Panc1 (cell line): ENCODE measurements at regions not wholly inside any gene's neighbourhood (a gene's known extent, or its start where the extent isn't known, plus 50 kb on each side); places are given as distances from the start of the nearest gene placed in this dataset.
"Not testable (repeated sequence)": the region's sequence is repeated elsewhere in the genome, so short reads cannot be mapped to it uniquely, and the experiment has no call there.

Source experiments
- ATAC-seq: fragments of 200-7000 bp; cut with Tn5 transposase; 2 replicates; pipeline ENCODE4 v1.9.1; 2020; ENCODE audit warnings: mild to moderate bottlenecking, moderate library complexity
- BruUV-seq: library from RNA; stranded (reverse); fragments of 400-500 nt; replicated peaks from 2 replicates; lab custom pipeline; 2021; lab: Mats Ljungman, UMichigan
- CTCF ChIA-PET: fragments of 300-600 bp; sonication (Branson Sonifier 250); formaldehyde crosslinking; loops from one replicate; lab custom pipeline; 2022; ENCODE audit warnings: antibody characterized with exemption; lab: Charles Lee
- POLR2A ChIA-PET: fragments of 300-600 bp; sonication (Branson Sonifier 250); formaldehyde crosslinking; loops from one replicate; lab custom pipeline; 2022; ENCODE audit warnings: antibody characterized with exemption; lab: Charles Lee
- DNase-seq: peaks from one replicate; pipeline ENCODE4 v3.0.0-alpha.2; 2010; ENCODE audit warnings: low read depth, low spot score
- H3K27ac ChIP-seq: 2 replicates; pipeline ENCODE4 v1.5.1; 2011; ENCODE audit warnings: mild to moderate bottlenecking, low read length, inconsistent platforms
- H3K27me3 ChIP-seq: fragments of 200-500 bp; sonication (Bioruptor generic); 2 replicates; pipeline ENCODE4 v1.6.0; 2014; ENCODE audit warnings: low read length, inconsistent platforms; ENCODE audit not compliant: control insufficient read depth, insufficient read depth
- H3K36me3 ChIP-seq: fragments of 200-500 bp; sonication (Bioruptor generic); 2 replicates; pipeline ENCODE4 v1.5.1; 2014; ENCODE audit warnings: inconsistent platforms, mild to moderate bottlenecking, low read length, moderate library complexity; ENCODE audit not compliant: control insufficient read depth, insufficient read depth
- H3K4me1 ChIP-seq: 2 replicates; pipeline ENCODE4 v1.5.1; 2011; ENCODE audit warnings: inconsistent platforms, mild to moderate bottlenecking, low read length, moderate library complexity; ENCODE audit not compliant: control insufficient read depth, insufficient read depth
- H3K4me3 ChIP-seq, 2 experiments: 2 replicates each; pipeline ENCODE4 v1.5.1; 2011 to 2012; ENCODE audit warnings: low read depth in 2 of 2, low read length in 2 of 2, mild to moderate bottlenecking in 2 of 2, inconsistent platforms in 1 of 2, moderate library complexity in 1 of 2
- H3K9me3 ChIP-seq: fragments of 200-500 bp; sonication (Bioruptor generic); 2 replicates; pipeline ENCODE4 v1.5.1; 2014; ENCODE audit warnings: low read depth, mild to moderate bottlenecking, inconsistent platforms, low read length, moderate library complexity; ENCODE audit not compliant: control insufficient read depth, insufficient read depth
- CTCF ChIP-seq: fragments of 450-650 bp; IDR thresholded peaks from 2 replicates; pipeline ENCODE4 v1.5.1; 2017; ENCODE audit warnings: mild to moderate bottlenecking
- POLR2AphosphoS5 ChIP-seq: IDR thresholded peaks from 2 replicates; pipeline ENCODE4 v1.6.1; 2012; ENCODE audit warnings: mild to moderate bottlenecking, low read depth, low read length, moderate library complexity
- REST ChIP-seq, 2 experiments: IDR thresholded peaks; 2 replicates each; pipeline ENCODE4 v1.6.1; 2011 to 2012; ENCODE audit warnings: low read depth in 2 of 2, control low read depth in 1 of 2, low read length in 1 of 2, mild to moderate bottlenecking in 1 of 2, moderate library complexity in 1 of 2; ENCODE audit not compliant: insufficient read depth in 1 of 2
- SIN3A ChIP-seq: IDR thresholded peaks from 2 replicates; pipeline ENCODE4 v1.6.1; 2012; ENCODE audit warnings: low read depth, mild to moderate bottlenecking, low read length, moderate library complexity, borderline replicate concordance; ENCODE audit not compliant: insufficient read depth
- TCF7L2 ChIP-seq: IDR thresholded peaks from 2 replicates; pipeline ENCODE4 v1.6.1; 2011; ENCODE audit warnings: mild to moderate bottlenecking, low read depth, low read length, inconsistent platforms
- in situ Hi-C: cut with HindIII; loops from 2 replicates; pipeline ENCODE4 v1.10.0; 2016; ENCODE audit warnings: low sequenced_read_pairs, low pct_unique_long_range_greater_than_20kb
- intact Hi-C: fragments of 100-400 bp; cut with micrococcal nuclease; formaldehyde crosslinking; loops from one replicate; pipeline ENCODE4 v1.10.0; 2022; ENCODE audit not compliant: unreplicated experiment

GRCh38 chr18:49685231-49685942 is 123.5 kb downstream of the LIPG start:
- intact Hi-C loops (no loop called here), in situ Hi-C loops (no loop called here)
- POLR2A ChIA-PET, result interaction anchor here (0.8 kb wide), 1 partner anchor 38 kb away, joined by 3 read pairs; no protein-coding TSS in a partner anchor
- Histone ChIP-seq H3K27me3 (no peaks in the 10 kb centered on the region), H3K36me3 (no peaks in the 10 kb centered on the region), H3K27ac (no peak overlapping the region), H3K9me3 (no peaks in the 10 kb centered on the region), H3K4me1 (no peaks in the 10 kb centered on the region), H3K4me3 (no peak overlapping the region)
- no TSS peak for BruUV-seq
- no peak for DNase-seq
- no peak for ATAC-seq
- CTCF ChIA-PET, result no interaction called here
- no peak for TF ChIP-seq SIN3A
- TF ChIP-seq CTCF, result no peak
- no peak for TF ChIP-seq TCF7L2
- no peak for TF ChIP-seq POLR2AphosphoS5
- no peak for TF ChIP-seq REST (IDR thresholded peaks at IDR 0.05; ENCODE audit: insufficient read depth in 1 of 2, low read depth in 2 of 2, low read length in 1 of 2)

GRCh38 chr18:49682803-49683190 is 120.9 kb downstream of the LIPG start:
- DNase-seq, in situ Hi-C loops, H3K27ac ChIP-seq, CTCF ChIA-PET, H3K36me3 ChIP-seq, POLR2A ChIA-PET, H3K4me1 ChIP-seq, H3K4me3 ChIP-seq, H3K9me3 ChIP-seq, BruUV-seq, ATAC-seq, H3K27me3 ChIP-seq, intact Hi-C loops: not testable (repeated sequence)

GRCh38 chr18:49682173-49682802 is 120.4 kb downstream of the LIPG start:
- H3K27ac ChIP-seq, result no peak overlapping the region
- ATAC-seq (no peak), DNase-seq (no peak)
- BruUV-seq, result no TSS peak
- POLR2A ChIA-PET, result no interaction called here
- intact Hi-C loops (no loop called here), in situ Hi-C loops (no loop called here)
- CTCF ChIA-PET, result no interaction called here
- no peaks in the 10 kb centered on the region for H3K4me1 ChIP-seq
- TF ChIP-seq TCF7L2, result no peak
- TF ChIP-seq SIN3A, result no peak
- H3K27me3 ChIP-seq, result no peaks in the 10 kb centered on the region
- no peak overlapping the region for H3K4me3 ChIP-seq
- no peaks in the 10 kb centered on the region for H3K36me3 ChIP-seq
- H3K9me3 ChIP-seq, result no peaks in the 10 kb centered on the region
